ENCODE measurements at regions not wholly inside any gene's neighbourhood (a gene's known extent, or its start where the extent isn't known, plus 50 kb on each side); places are given as distances from the start of the nearest gene placed in this dataset.

DNA sequence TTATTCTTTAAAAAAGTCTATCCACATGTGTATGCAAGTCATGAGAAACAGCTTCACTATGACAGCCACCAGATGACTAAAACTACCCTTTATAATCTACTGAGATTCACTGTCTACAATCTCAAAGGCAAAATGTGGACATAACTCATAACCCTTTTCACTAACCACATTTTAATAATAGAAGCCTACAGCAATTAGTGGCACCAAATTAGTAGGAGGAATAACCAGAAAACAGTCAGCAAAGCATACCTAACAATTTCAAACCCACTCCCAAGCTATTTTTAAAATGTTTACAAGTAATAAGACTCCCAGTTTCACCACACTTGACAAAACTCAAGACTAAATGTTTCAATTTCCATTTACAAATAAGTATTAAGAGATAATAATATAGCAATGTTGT is 442.9 kb downstream of the PTPRC start (continued):
- TF ChIP-seq, protein P1, sequence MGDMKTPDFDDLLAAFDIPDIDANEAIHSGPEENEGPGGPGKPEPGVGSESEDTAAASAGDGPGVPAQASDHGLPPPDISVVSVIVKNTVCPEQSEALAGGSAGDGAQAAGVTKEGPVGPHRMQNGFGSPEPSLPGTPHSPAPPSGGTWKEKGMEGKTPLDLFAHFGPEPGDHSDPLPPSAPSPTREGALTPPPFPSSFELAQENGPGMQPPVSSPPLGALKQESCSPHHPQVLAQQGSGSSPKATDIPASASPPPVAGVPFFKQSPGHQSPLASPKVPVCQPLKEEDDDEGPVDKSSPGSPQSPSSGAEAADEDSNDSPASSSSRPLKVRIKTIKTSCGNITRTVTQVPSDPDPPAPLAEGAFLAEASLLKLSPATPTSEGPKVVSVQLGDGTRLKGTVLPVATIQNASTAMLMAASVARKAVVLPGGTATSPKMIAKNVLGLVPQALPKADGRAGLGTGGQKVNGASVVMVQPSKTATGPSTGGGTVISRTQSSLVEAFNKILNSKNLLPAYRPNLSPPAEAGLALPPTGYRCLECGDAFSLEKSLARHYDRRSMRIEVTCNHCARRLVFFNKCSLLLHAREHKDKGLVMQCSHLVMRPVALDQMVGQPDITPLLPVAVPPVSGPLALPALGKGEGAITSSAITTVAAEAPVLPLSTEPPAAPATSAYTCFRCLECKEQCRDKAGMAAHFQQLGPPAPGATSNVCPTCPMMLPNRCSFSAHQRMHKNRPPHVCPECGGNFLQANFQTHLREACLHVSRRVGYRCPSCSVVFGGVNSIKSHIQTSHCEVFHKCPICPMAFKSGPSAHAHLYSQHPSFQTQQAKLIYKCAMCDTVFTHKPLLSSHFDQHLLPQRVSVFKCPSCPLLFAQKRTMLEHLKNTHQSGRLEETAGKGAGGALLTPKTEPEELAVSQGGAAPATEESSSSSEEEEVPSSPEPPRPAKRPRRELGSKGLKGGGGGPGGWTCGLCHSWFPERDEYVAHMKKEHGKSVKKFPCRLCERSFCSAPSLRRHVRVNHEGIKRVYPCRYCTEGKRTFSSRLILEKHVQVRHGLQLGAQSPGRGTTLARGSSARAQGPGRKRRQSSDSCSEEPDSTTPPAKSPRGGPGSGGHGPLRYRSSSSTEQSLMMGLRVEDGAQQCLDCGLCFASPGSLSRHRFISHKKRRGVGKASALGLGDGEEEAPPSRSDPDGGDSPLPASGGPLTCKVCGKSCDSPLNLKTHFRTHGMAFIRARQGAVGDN (IDR thresholded peaks at IDR 0.05): 0 out of 2 replicates have a peak, but pooled peaks have one; percentile 58
- TF ChIP-seq, protein P2, sequence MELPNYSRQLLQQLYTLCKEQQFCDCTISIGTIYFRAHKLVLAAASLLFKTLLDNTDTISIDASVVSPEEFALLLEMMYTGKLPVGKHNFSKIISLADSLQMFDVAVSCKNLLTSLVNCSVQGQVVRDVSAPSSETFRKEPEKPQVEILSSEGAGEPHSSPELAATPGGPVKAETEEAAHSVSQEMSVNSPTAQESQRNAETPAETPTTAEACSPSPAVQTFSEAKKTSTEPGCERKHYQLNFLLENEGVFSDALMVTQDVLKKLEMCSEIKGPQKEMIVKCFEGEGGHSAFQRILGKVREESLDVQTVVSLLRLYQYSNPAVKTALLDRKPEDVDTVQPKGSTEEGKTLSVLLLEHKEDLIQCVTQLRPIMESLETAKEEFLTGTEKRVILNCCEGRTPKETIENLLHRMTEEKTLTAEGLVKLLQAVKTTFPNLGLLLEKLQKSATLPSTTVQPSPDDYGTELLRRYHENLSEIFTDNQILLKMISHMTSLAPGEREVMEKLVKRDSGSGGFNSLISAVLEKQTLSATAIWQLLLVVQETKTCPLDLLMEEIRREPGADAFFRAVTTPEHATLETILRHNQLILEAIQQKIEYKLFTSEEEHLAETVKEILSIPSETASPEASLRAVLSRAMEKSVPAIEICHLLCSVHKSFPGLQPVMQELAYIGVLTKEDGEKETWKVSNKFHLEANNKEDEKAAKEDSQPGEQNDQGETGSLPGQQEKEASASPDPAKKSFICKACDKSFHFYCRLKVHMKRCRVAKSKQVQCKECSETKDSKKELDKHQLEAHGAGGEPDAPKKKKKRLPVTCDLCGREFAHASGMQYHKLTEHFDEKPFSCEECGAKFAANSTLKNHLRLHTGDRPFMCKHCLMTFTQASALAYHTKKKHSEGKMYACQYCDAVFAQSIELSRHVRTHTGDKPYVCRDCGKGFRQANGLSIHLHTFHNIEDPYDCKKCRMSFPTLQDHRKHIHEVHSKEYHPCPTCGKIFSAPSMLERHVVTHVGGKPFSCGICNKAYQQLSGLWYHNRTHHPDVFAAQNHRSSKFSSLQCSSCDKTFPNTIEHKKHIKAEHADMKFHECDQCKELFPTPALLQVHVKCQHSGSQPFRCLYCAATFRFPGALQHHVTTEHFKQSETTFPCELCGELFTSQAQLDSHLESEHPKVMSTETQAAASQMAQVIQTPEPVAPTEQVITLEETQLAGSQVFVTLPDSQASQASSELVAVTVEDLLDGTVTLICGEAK (IDR thresholded peaks at IDR 0.05; ENCODE audit: borderline replicate concordance): peak; percentile 38; the same call in 1 of the 2 replicates
- TF ChIP-seq BACH1 (IDR thresholded peaks at IDR 0.05; ENCODE audit: borderline replicate concordance): peak; percentile 79; the same call in 1 of the 2 replicates
- TF ChIP-seq DPF2 (IDR thresholded peaks at IDR 0.05): peak; percentile 86
- TF ChIP-seq ZNF24 (IDR thresholded peaks at IDR 0.05): peak; percentile 84
- TF ChIP-seq NFYB (IDR thresholded peaks at IDR 0.05; ENCODE audit: insufficient read depth, low read depth, low read length): no peak
- no peak for TF ChIP-seq POLR2AphosphoS2 (IDR thresholded peaks at IDR 0.05; ENCODE audit: low read depth, low read length)
- TF ChIP-seq CBX5 (IDR thresholded peaks at IDR 0.05; ENCODE audit: low read depth): no peak
- no peak for TF ChIP-seq EGR1 (IDR thresholded peaks at IDR 0.05; ENCODE audit: borderline replicate concordance in 1 of 2, low read depth in 2 of 2, low read length in 2 of 2)
- TF ChIP-seq ATF7 (IDR thresholded peaks at IDR 0.05; ENCODE audit: low read depth): peak; percentile 92
- TF ChIP-seq CHD1 (IDR thresholded peaks at IDR 0.05; ENCODE audit: low read depth, low read length): no peak
- no peak for TF ChIP-seq BRCA1 (IDR thresholded peaks at IDR 0.05; ENCODE audit: low read depth, low read length)
- peak; percentile 87 to 93 for TF ChIP-seq IKZF2 (IDR thresholded peaks at IDR 0.05)
- TF ChIP-seq RUNX3 (IDR thresholded peaks at IDR 0.05; ENCODE audit: low read length): peak; percentile 98
- TF ChIP-seq ZNF217 (IDR thresholded peaks at IDR 0.05): peak; percentile 96
- peak; percentile 97 for TF ChIP-seq TBL1XR1 (IDR thresholded peaks at IDR 0.05; ENCODE audit: low read depth, low read length)
- TF ChIP-seq, protein P3, sequence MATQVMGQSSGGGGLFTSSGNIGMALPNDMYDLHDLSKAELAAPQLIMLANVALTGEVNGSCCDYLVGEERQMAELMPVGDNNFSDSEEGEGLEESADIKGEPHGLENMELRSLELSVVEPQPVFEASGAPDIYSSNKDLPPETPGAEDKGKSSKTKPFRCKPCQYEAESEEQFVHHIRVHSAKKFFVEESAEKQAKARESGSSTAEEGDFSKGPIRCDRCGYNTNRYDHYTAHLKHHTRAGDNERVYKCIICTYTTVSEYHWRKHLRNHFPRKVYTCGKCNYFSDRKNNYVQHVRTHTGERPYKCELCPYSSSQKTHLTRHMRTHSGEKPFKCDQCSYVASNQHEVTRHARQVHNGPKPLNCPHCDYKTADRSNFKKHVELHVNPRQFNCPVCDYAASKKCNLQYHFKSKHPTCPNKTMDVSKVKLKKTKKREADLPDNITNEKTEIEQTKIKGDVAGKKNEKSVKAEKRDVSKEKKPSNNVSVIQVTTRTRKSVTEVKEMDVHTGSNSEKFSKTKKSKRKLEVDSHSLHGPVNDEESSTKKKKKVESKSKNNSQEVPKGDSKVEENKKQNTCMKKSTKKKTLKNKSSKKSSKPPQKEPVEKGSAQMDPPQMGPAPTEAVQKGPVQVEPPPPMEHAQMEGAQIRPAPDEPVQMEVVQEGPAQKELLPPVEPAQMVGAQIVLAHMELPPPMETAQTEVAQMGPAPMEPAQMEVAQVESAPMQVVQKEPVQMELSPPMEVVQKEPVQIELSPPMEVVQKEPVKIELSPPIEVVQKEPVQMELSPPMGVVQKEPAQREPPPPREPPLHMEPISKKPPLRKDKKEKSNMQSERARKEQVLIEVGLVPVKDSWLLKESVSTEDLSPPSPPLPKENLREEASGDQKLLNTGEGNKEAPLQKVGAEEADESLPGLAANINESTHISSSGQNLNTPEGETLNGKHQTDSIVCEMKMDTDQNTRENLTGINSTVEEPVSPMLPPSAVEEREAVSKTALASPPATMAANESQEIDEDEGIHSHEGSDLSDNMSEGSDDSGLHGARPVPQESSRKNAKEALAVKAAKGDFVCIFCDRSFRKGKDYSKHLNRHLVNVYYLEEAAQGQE (IDR thresholded peaks at IDR 0.05; ENCODE audit: low read depth, low read length): no peak
